SK-N-MC (cell line): ENCODE measurements at regions not wholly inside any gene's neighbourhood (a gene's known extent, or its start where the extent isn't known, plus 50 kb on each side); places are given as distances from the start of the nearest gene placed in this dataset.
"Not testable (repeated sequence)": the region's sequence is repeated elsewhere in the genome, so short reads cannot be mapped to it uniquely, and the experiment has no call there.

ENCODE experiments used
- EZH2 ChIP-seq: fragments of 200-600 bp; sonication (generic); IDR thresholded peaks from one replicate; pipeline ENCODE4 v1.6.1; 2017; ENCODE audit warnings: antibody characterized with exemption
- FOXP2 ChIP-seq: optimal IDR thresholded peaks from 2 replicates; pipeline ENCODE3; 2011; ENCODE audit warnings: mild to moderate bottlenecking, moderate library complexity; ENCODE audit not compliant: insufficient read depth; ENCODE audit errors: extremely low read length, control extremely low read depth
- POLR2AphosphoS5 ChIP-seq: IDR thresholded peaks from 2 replicates; pipeline ENCODE4 v1.6.1; 2012; ENCODE audit warnings: mild to moderate bottlenecking, low read depth, low read length, borderline replicate concordance

GRCh38 chr17:33882677-33883076 is 372.4 kb upstream of the CCL2 start:
- TF ChIP-seq EZH2, POLR2AphosphoS5, FOXP2: not testable (repeated sequence)
